Germinal center (tissue), 1 donor: ENCODE measurements at regions not wholly inside any gene's neighbourhood (a gene's known extent, or its start where the extent isn't known, plus 50 kb on each side); places are given as distances from the start of the nearest gene placed in this dataset.
"Not testable (repeated sequence)": the region's sequence is repeated elsewhere in the genome, so short reads cannot be mapped to it uniquely, and the experiment has no call there.

Experiments
- DNase-seq: peaks from one replicate; pipeline ENCODE4 v3.0.0; 2012; ENCODE audit warnings: mixed read lengths, low spot score

DNA sequence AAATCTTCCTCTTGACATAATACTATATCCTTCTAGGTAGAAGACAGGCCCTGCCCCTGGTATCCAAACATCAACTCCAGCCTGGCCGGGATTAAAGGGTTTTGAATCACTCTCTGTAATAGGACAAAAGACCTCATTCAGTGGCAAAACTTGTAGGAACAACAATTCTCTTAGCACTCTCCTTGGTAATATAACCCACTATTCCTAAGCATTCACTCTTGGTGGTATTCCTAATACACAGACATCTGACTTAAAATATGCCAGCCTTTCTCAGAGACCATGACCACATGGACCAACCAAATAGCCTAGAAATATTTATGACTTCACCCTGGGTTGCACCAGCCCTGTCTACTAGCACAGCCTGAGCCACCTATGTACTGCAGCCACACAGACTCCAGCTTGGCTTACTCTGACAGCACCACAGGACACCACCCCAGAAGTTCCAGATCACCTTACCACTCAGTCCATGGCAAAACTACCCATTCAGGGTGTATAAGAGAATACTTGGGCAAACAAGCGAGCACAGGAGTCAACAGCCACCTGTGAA is 244.9 kb upstream of the NEBL start:
- DNase-seq, result no peak

DNA sequence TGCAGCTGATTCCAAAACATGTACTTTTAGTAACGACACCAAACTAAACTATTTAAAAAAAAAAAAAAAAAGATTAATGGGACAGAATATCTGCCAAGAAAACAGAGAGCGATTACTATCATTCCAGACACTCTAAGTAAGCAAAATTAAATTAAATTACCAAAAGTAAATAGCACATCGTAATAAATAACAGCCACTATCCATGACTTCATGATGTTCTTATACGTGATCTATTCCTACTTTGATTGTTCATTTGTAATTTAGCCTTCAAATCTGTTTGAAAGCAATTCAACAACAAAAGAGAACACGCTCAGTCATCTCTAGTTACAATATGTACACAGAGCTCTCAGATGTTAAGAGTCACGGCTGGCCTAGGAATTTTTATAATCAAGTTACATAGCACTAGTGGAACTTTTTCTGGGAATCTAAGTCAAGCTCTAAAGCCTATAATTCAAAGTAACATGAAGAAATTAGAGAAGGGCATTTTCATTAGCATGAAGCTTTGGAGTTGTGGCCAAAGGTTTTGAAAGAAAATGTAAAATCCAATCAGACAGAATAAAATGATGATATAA is 241.7 kb upstream of the NEBL start:
- no peak for DNase-seq

DNA sequence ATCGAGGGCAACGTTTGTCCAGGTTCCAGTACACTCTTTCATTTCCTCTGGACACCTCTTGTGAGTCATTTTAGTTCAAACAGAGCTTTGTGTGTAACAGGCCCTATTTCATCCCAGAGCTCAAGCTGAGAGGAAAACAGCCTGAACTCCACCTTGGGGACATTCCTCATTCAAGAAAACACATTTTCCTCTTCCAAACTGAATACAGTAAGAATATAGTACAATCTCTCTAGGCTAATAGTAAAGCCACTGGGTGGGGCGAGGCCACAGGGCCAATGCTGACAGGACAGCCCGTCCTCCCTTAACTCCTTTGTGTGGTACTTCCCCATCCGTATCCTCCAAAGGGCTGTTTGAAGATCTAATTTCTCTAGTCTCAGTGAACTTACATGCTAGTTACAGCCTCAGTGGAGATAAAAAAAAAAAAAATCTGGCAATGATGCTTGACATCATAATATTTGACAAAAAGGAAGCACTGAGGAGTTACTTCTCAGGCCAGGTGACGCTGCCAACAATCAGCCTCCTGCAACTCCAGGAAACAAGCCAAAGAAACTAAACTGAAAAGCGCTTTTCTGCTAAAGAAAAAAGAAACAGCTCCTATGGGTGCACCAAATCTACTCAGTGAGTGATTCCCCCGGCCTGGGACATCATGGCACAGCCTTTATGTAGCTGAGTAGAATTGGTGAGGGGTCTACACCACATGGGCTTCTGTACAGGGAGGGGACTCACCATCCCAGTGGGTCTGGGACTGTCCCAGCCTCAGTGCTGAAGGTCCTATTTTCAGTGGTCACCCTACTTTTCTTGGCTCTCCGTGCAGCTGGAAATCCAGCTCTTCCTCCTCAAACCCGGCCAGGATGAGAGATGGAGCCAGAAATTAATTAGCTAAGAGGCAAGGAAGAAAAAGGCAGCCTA is 238.2 kb upstream of the NEBL start:
- no peak for DNase-seq

DNA sequence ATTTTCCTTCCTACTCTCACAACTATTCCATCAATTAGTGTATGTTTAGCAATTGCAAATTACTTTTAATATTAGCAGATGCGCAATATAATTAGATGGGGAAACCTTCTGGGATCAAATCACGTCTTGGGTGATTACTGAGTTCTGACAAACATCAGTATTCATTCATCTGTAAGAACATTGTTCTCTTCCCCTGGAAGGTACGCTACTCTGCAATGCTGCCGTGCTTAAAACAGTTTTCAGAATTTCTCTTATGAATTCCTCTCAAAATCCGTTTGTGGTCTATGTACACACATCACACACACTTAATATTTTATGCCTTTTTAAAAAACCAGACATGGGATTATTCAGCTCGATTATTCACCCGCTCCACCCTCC is 237.5 kb upstream of the NEBL start:
- no peak for DNase-seq

DNA sequence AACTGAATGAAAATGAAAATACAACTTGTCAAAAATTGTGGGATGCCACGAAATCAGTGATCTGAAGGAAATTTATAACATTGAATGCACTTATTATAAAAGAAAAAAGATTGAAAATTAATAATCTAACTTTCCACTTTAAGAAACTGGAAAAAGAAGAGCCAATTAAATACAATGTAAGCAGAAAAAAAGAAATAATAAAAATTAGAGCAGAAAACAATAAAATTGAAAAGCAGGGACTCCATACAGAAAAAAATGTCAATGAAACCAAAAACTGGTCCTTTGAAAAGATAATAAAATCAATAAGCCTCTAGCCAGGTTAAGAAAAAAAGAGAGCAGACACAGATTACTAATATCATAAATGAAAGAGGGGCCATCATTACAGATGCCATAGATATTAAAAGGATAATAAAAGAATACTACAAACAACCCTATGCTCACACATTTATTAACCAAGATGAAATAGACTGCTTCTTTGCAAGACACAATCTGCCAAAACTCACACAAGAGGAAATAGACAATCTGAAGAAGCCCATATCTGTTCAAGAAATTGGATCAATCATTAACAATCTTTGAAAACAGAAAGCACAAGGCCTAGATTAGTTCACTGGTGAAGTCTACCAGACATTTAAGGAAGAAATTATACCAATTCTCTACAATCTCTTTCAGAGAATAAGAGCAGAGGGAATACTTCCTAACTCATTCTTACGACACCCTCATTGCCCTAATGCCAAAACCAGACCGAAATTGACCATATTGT is 233.8 kb upstream of the NEBL start:
- DNase-seq, result no peak

DNA sequence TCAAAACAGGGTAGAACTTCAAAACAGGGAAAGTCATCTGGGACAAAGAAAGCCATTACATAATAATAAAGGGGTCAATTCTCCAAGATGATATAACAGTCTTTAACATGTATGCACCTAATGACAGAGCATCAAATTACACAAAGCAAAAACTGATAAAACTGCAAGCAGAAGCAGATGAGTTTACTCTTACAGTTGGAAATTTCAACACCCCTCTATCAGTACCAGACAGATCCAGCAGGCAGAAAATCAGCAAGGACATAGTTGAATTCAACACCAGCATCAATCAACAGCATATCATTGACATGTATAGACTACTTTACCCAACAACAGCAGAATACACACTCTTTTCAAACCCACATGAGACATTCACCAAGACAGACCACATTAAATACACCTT is 233.0 kb upstream of the NEBL start:
- no peak for DNase-seq

DNA sequence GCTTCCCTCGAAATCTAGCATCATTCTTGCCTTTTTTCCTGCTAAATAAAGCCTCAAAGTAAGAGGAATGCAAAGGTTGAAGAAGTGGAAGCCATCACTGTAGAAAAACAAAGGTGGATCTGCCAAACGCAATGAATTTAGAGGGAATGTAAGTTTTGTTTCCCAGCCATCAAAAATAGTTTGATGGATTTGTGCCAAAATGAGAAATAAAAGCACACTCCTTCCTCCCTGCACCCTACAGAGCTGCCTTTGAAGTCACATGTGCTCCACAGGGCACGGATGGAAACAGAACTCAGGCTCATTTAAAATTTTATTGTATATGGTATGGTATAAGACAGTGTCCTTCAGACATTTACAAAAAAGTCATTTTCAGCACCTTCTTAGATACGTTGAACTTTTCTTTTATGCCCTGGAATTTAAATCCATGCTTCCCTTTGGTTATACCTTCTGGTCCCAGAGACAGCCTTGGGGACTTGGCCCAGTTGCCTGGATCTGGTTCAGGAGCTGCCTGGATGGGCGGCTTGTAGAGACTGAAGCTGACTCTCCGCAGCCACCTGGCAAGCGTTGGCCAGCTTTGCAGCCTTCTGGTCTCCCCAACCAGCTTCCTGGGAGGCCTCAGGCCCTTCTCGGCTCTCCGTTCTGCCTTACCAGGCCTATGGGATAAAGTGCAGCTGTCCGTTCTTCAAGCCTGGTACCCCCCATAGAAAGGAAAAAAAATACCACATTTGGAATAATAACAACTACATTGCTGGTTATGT is 228.5 kb upstream of the NEBL start:
- DNase-seq, result no peak

DNA sequence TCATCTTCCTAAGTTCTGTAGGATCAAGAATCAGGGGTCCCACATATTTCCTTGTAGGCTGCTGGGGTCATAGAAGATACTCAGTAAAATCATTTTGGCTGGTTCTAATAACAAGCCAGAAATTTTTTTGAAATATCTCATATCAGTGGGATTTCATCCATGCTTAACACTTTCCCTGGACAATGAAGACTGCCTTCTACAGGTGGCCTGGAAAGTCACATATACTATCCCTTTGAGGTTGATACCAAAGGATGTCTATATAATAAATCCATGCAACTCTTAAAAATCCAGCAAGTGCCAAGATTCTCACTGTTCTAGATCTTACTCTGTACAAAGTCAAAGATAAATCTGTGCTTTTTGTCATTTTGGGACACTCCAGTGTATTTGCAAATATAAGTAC is 225.8 kb upstream of the NEBL start:
- DNase-seq, result no peak

DNA sequence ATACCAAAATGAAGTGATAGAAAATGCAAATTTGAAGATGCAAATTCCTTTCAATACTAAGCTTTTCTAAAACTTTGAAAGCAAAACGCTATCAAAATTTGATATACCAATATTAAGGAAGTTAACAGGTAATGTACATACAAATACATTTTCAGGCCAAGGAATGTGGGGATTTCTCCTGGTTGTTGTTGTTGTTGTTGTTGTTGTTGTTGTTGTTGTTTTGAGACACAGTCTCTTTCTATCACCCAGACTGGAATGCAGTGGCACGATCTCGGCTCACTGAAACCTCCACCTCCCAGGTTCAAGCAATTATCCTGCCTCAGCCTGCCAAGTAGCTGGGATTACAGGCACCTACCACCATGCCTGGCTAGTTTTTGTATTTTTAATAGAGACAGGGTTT is 224.7 kb upstream of the NEBL start:
- not testable (repeated sequence) for DNase-seq

DNA sequence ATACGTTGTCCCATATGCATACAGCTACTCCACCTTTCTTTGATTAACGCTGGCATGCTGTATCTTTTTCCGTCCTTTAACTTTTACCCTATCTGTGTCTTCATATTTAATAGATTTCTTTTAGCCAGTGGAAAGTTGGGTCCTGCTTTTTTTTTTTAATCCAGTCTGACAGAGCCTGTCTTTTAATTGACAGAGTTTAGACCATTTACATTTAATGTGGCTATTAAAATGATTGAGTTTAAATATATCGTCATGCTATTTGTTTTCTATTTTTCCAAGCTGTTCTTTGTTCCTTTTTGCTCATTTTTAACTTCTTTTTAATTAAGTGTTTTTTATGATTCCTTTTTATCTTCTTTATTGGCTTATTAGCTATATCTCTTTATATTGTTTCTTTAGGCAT is 217.6 kb upstream of the NEBL start:
- no peak for DNase-seq

DNA sequence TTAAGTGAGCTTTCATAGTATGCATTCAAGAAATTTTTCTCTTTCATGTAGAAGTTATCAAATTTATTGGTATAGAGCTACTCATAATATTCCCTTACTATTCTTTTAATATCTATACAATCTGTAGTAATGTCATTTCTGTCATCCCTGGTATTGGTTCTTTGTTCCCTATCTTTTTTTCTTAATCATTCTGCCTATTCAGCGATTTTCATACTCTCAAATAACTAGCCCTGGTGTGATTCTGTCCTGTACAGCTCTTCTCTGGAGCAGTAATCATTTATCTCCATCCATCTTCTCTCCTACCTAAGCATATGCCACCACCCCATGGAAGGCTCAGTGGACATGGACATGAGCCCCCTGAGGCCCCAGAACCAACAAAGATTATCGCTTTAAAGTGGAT is 213.2 kb upstream of the NEBL start:
- no peak for DNase-seq

DNA sequence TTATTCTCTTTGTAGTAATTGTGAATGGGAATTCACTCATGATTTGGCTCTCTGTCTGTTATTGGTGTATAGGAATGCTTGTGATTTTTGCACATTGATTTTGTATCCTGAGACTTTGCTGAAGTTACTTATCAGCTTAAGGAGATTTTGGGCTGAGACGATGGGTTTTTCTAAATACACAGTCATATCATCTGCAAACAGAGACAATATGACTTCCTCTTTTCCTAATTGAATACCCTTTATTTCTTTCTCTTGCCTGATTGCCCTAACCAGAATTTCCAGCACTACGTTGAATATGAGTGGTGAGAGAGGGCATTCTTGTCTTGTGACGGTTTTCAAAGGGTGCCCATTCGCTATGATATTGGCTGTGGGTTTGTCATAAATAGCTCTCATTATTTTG is 209.8 kb upstream of the NEBL start:
- not testable (repeated sequence) for DNase-seq

DNA sequence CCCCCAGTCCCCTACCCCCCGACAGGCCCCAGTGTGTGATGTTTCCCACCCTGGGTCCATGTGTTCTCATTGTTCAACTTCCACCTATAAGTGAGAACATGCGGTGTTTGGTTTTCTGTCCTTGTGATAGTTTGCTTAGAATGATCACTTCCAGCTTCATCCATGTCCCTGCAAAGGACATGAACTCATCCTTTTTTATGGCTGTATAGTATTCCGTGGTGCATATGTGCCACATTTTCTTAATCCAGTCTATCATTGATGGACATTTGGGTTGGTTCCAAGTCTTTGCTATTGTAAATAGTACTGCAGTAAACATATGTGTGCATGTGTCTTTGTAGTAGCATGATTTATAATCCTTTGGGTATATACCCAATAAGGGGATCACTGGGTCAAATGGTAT is 208.2 kb upstream of the NEBL start:
- not testable (repeated sequence) for DNase-seq

DNA sequence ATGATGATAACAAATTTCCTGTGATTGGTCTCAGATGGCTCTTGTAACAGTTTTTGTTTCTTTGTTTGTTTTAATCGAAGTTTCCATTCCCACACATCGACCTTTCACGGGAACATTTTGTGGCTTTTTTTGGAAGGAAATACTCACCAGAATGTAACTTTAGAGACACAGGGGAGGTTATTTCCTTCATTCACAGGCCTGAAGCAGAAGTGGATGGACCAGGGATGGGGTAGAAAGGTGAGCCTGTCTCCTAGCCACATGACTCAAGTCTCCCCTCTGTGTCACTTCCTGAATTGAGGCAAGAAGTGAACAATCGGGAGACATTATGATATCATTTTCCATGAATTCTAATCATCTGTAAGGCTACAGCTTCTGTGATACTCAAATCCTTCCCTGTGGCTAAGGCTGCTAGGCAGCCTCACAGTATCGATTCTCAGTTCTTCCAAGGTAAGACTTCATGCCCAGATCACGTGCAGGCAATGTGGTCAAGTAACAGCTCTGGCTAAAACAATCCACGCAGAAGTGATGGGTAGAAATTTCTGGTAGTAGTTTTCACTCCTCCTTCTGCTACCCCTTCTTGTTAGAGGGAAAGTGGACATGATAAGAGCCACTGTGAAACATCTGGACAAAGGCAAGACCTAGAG is 203.9 kb upstream of the NEBL start:
- DNase-seq, result no peak

DNA sequence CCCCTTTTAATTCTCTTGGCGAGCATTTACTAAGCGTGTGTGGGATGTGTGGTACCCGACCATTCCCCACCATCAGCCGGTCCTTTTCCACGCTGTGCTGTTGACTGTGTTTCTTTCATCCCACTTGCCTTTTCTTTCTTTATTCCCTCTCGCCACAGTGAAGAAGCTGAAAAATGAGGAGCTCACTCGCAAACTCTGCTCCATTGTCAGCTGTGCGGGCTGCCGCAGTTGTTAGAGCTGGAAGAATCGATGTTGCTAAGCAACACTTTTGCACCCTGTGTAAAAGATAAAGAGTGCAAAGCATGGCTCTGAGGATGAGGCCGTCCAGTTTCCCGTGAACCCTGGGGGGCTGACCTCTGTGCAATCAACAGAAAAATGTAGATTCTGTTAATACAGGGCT is 203.1 kb upstream of the NEBL start:
- no peak for DNase-seq

DNA sequence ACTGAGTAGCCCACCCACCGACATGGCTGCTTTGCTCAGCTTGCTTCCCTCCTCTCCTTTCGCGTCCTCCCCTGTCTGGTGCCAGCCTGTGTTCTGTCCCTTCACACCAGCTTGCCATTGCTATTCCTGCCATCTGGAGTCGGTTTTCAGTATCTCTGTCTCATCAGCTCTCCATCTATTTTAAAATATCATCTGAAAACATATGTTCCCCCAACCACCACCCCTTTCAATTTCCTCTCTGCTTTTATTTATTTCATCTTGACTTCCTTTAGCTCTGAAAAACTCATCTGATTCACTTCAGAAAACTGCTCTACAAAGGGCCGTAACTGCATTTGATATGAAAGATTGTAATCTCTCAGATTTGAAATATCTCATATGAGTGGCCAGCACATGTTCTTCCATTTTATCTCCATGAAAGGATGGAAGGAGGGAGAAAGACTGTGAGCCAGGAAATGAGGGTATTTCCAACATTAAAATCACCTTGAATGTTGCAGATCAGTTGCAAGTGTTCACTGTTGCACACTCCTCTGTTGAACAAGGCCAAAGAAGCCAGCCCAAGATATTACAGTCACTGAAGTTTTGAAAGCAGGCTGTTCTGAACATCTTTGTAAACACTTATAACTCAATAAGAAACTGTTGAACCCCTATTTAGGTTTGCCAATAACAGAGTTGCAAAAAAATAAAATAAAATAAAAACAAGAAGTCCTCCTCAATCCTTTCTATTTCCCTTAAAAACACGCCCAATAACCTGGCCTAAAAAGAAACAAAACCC is 202.4 kb upstream of the NEBL start:
- no peak for DNase-seq

DNA sequence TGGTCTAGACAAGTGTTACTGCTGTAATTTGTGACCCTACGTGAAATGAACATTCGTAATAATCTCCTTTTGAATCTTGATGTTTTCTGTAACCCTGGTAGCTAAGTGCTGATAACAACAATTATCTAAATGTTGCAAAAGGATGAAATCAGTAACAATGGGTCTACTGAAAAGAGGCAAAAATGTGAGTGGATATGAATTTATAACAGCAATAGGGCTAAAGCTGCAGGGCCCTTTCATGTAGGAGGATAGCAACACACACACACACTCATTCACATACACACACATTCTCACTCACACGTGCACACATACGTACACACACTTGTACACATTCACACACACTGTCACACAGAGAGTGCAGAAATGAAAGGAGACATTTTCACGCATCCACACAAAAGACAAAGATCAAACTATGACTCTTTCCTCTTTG is 200.8 kb upstream of the NEBL start:
- DNase-seq, result no peak

DNA sequence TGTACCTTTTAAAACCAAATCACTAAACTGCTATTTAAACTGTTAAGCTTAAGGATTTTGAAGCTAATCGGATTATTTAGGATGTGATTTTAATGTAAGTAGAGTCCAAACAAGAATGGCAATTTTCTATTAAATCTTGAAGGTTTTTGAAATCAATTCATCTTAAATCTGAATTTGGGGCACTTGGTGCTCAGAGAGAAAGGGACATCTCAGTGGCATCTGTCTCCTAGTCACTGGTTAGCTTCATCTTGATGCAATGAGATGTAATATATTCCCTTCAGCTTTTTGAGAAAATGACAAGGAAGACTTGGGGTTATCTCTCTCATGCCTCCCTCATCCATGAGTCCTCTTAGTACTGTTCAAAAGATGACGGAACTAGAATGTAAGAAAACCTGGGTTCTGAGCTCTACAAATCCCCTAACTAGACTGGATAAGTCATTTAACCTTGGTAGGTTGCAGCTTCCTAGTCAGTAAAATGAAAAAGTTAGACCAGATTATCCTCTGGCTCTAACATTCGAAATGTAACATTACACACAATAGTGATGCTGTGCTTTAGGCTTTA is 198.5 kb upstream of the NEBL start:
- no peak for DNase-seq

DNA sequence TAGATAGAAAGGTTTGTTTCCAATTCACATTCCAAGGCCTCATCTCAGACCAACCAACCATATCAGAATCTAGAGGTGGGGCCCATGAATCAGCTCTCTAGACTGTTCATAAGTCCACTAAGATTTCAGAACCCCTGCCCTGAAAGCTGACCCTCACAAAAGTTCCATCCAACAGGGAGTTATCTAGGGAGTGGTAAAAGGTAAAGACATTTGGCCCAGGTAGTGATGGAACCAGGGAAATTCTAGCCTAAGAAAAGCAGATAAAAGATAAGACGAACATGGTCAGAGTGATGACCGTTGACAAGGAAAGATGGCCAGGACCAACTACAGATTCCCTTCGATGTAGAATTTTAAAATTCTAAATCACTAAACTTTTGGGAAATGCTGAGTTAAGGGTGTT is 198.0 kb upstream of the NEBL start:
- no peak for DNase-seq
